ENCODE measurements at regions not wholly inside any gene's neighbourhood (a gene's known extent, or its start where the extent isn't known, plus 50 kb on each side); places are given as distances from the start of the nearest gene placed in this dataset.
"Not testable (repeated sequence)": the region's sequence is repeated elsewhere in the genome, so short reads cannot be mapped to it uniquely, and the experiment has no call there.

- no peak for DNase-seq
Measured at GRCh38 chr16:82295290-82296201, 125.5 kb upstream of the MPHOSPH6 start.

DNA sequence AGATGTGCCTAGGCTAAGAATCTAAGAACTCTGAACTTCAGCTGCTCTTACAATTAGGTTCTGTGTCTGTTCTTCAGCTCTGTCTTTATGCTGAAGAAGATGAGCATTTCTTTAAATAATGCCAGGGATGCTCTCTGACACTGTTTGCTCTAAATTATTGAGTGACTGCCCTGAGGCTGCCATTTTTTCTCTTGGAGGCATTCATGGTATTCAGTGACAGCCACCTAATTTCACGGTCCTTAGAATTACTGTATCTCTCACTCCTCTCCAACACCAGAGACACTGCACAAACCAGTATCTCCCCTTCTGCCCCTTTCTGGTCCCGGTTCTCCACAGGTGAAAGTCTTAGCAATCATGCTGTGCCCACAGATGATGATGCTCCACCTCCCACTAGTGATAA, 123.6 kb upstream of the MPHOSPH6 start:
- DNase-seq, result no peak

DNA sequence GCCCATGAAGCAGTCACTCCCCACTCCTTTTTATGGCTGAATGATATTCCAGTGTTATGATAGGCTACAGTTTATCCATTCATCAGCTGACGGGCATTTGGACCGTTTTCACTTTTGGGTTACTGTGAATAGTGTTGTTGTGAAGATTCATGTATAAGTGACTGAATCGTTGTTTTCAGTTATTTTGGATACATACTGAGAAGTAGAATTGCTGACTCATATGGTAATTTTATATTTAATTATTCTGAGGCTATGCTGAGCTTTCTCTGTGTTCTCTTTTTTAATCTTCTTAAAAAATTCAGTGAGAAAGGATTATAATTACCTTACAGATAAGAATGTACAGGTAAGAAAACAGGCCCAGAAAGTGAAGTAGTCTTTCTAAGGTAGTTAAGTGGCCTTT, 117.9 kb upstream of the MPHOSPH6 start:
- no peak for DNase-seq

DNA sequence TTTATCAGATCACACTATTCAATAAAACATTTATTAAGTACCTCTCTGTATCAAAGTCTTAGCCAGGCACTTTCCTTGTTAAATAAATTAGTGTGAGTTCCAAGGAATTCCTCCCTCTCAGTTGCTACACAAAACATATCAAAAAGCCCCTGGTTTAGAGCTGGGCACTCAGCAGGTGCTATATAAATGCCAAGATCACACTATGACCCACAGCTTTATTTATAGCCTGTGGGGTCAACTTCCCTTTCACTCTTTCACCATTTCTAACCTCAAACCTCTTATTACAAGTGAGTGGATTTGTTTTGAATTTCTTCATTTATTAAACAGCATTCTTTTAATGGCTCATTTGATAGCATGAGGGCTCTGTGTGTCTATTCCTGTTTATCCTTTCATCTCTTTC, 112.6 kb upstream of the MPHOSPH6 start:
- peak in 1 of 3 donors; percentile 14 for DNase-seq

GRCh38 chr16:82281544-82281943, 111.5 kb upstream of the MPHOSPH6 start:
- DNase-seq, result no peak

DNA sequence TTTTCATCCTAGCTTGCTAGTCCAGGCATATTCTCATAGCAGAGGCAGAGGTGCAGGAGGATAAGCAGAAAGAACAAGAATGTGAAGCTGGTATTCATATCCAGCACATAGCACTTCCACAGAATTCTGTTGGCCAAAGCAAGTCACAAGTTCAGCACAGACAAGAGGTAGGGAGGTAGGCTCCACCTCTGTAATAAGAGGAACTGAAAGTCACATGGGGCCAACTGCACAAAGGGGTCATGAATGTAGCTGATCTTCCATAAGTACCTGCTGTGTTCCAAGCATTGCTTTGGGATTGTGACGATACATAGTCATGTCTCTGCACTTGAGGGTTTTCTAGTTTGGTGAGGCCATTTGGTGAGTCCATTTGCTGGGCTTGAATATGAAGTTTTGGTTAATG, 110.8 kb upstream of the MPHOSPH6 start:
- no peak for DNase-seq

- not testable (repeated sequence) for DNase-seq
Measured at GRCh38 chr16:82275349-82275748, 105.3 kb upstream of the MPHOSPH6 start.

GRCh38 chr16:82271636-82272035, 101.6 kb upstream of the MPHOSPH6 start:
- no peak for DNase-seq

GRCh38 chr16:82267675-82268074, 97.7 kb upstream of the MPHOSPH6 start:
- not testable (repeated sequence) for DNase-seq

- no peak for DNase-seq
Measured at GRCh38 chr16:82265809-82266208, 95.8 kb upstream of the MPHOSPH6 start.

GRCh38 chr16:82264756-82265155, 94.7 kb upstream of the MPHOSPH6 start:
- DNase-seq, result no peak

DNA sequence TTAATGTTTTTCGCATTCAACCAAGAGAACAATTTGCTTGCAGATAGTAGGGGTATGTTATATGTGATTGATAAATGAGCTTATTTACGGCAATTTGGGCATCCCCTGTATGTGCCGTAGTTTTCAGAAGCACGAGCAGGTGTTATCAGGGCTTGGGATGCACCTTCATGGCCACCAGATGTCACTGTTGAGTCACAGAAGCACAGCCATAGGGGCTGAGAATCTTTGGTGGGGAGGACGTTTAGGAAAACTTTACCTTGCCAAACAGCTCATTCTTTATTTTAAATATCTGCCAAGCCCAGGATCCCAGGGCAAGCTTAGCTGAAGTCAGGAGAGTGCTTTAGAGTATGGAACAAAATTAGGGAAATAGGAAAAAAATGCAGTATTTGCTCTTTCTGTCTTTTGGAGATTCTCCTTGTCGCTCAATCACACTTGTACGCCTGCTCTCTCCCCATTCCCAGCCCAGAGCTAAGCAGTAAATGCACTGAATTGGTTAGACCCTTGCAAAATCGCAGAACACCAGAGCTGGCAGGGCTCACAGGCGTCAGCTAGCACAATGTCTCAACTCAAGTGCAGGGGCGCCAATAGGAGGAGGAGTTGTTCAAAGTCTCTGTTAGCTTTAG, 93.6 kb upstream of the MPHOSPH6 start:
- peak; percentile 61 to 78 (median 73) for DNase-seq

- no peak for DNase-seq
Measured at GRCh38 chr16:82262244-82262643, 92.2 kb upstream of the MPHOSPH6 start.

- DNase-seq, result peak; percentile 19 to 51 (median 29)
Measured at GRCh38 chr16:82260212-82260795, 90.3 kb upstream of the MPHOSPH6 start.

DNA sequence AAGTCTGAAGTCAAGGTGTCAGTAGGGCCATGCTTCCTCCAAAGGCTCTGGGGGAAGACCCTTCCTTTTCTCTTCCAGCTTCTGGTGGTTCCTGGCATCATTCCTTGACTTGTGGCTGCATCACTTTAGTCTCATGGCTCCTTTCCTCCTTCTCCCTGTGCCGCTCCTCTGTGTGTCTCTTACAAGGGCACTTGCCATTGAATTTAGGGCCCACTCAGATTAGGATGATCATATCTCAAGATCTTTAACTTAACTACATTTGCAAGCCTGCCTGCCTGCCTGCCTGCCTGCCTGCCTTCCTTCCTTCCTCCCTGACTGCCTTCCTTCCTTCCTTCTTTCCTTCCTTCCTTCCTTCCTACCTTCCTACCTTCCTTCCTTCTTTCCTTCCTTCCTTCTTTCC, 89.7 kb upstream of the MPHOSPH6 start:
- DNase-seq, result no peak

DNA sequence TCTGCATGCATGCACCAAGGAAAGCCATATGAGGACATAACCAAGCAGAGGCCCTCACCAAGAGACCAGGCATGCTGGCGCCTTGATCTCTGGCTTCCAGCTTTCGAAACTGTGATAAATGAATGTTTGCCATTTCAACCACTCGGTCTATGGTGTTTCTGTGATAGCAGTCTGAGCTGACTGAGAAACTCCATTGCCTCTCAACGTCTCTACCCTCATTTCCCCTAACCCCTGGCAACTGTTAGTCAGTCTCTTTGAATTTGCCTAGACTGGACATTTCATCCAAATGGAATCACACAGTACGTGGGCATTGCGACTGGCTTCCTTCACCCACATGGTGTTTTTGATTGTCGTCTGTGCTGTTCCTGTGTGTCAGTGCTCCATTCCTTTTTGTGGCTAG, 88.0 kb upstream of the MPHOSPH6 start:
- no peak for DNase-seq

DNA sequence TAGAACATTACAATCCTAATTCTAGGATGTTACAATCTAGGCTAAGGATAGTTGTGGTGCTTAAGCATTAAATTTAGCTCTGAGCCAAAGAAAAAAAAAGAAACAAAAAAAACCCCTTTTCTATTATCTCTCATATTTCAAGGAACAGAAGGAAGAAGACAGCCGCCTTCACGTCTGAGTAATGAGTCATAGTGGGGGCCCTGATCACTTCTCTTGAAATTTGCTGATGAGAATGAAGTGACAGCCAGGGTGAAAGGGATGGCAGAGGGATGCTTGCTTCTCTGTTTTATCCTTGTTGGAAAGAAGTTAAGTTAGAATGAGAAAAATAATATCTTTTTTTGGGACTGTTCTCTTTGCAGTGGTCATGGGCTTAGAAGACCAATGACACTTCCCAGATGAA, 82.6 kb upstream of the MPHOSPH6 start:
- DNase-seq, result peak in 1 of 3 donors; percentile 11

- DNase-seq, result no peak
Measured at GRCh38 chr16:82248677-82249076, 78.7 kb upstream of the MPHOSPH6 start.

- no peak for DNase-seq
Measured at GRCh38 chr16:82248012-82248656, 78.1 kb upstream of the MPHOSPH6 start.

DNA sequence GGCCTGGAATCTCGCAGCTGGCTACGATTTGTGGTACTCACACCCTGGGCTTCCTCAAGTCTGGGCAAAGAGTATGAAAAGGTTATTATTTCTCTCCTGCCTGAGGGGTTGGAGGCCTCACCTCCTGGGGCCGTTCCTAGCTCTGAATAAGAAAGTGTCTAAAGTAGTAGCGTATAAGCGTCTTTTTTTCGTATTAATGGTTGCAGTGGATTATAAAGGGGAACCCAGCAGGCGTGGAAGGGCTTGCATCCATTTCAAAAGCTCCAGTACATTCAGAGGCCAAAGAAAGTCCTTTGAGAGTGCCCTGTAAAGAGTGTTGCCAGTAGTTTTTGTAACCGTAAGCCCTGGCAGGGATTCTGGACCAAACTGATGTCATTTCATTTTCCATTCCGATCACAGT, 72.2 kb upstream of the MPHOSPH6 start:
- DNase-seq, result no peak

DNA sequence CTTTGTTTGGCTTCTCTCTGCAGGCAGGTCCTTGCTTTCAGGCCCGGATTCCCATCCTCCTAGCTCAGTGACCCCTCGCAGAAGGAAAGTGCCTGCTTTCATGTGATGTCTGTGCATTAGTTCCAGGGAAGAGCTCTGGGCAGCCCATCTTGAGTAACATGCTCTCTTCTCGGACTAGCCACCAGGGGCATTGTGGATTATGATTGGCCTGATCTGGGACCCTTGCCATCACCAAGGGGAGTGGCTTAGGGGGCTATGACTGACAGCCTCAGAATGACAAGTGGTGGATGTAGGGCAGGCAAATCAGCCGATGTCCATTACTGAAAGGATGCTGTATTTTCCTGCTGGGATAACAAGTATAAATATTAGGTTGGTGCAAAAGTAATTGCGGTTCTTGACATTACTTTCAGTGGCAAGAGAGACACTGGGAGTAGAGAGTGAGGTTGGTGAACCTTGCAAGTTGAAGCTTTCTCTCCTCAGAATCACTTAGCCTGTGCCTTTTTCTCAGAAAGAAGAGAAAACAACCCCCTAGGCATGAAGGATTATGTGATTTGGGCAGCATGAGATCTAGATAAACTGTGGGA, 71.5 kb upstream of the MPHOSPH6 start:
- DNase-seq, result no peak

DNA sequence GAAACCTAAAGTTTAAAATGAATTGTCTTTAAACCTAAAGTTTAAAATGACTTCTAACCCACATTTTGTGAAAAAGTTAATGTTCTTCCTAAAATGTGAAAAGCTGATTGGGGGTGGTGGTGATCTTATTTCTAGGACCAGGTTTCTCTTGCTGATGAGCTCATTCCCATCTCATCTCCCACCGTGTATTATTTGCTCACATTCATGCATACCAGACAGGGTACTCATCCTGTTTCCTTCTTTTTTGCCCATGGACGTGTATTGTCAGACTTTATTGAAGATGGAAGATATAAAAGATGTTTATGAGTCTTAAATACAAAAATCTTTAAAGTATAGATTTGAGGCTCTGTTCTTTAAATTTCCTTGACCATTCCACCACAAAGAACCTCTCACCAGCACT, 70.1 kb upstream of the MPHOSPH6 start:
- DNase-seq, result no peak

DNA sequence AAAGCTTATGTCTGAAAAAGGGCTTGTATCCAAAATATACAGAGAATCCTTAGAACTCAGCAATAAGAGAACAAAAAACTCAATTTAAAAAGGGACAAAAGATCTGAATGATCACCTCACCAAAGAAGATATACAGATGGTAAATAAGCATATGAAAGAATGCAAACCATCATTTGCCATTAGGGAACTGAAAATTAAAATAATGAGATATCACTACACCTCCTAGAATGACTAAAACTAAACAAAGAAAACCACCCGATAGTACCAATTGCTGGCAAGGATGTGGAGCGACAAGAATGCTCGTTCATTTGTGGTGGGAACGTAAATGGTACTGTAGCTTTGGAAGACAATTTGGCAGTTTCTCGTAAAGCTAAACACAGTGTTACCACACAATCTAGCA, 66.9 kb upstream of the MPHOSPH6 start:
- no peak for DNase-seq
